Femur (tissue), 1 donor: ENCODE measurements at regions not wholly inside any gene's neighbourhood (a gene's known extent, or its start where the extent isn't known, plus 50 kb on each side); places are given as distances from the start of the nearest gene placed in this dataset.
"Not testable (repeated sequence)": the region's sequence is repeated elsewhere in the genome, so short reads cannot be mapped to it uniquely, and the experiment has no call there.

Source experiments
- DNase-seq: peaks from one replicate; pipeline ENCODE4 v3.0.0-alpha.2; 2017

DNA sequence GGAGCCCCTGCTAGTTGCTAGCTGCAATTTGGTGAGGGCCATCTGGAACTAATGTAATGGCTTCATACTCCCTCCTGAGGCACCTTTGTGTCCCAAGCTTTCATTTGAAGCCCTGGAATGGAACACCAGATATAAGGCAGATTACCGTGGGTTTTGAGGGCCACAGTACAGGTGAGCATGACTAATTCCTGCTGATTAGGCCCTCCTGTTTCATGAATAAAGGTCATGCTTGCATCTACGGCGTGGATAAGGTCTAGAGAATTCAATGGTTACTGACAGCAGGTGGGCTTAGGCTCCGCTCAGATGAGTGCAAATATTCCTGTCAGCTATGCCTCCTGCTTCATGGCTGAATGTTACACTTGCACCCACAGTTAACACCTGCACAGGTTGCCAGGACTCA lies 495.4 kb downstream of the NAP1L3 start:
- no peak for DNase-seq

DNA sequence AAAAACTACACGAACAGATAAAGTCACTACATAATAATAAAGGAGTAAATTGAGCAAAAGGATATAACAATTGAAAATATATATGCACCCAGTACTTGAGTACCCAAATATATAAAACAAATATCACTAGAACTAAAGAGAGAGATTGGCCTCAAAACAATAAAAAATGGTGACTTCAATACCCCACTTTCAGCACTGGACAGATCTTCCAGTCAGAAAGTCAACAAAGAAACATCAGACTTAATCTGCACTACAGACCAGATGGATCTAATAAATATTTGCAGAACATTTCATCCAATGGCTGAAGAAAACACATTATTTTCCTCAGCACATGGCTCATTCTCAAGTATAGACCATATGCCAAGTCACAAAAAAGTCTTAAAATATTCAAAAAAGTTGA lies 503.6 kb downstream of the NAP1L3 start:
- DNase-seq = no peak

DNA sequence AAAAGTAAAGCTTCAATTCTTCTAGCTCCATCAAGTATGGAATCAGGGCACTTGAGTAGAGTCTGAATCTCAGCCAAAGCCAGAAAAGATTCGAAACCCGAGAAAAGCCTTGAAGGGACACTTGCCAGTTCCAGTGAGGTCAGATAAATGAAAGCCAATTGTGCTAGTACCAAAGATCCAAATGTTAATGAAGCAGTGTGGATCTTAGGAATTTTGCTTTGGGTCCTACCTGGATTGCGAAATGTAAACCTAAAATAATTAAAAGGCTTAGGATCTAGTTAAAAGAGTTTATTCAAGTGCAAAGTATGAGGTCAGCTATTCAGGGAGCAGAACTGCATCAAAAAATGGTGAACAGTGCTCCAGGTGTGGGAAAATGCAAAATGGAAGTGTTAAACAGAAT lies 552.6 kb downstream of the NAP1L3 start:
- no peak for DNase-seq

GRCh38 chrX:93103353-93104067 lies 569.9 kb downstream of the NAP1L3 start:
- DNase-seq = not testable (repeated sequence)

DNA sequence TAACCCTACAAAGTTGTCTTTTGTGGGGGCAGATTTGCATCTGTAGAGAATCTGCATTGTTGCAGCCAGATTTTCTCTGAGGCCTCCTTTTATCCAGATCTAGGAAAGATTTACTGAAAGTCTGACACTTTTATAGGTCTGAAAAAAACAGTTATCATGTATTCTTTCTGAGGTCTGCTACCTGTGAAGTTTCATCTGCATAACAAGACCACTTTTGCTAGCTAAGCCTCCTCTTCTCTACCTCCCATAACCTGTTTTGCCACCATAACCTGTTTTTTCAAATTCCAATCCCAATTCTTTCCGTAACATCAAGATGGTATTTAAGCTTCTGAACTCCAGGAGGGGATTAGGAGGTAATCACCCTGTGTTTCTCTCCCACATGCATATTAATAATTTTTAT lies 577.8 kb downstream of the NAP1L3 start:
- not testable (repeated sequence) for DNase-seq

DNA sequence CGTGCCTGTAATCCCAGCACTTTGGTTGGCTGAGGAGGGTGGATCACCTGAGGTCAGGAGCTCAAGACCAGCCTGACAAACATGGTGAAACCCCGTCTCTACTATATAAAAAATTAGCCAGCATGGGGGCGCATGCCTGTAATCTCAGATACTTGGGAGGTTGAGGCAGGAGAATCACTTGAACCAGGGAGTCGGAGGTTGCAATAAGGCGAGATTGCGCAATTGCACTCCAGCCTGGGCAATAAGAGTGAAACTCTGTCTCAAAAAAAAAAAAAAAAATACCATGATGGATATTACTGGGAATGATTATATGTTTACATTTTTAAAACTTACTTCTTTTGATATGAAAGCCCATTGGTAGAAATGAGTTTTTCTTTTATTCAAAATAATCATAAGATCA lies 594.5 kb downstream of the NAP1L3 start:
- DNase-seq = not testable (repeated sequence)

- not testable (repeated sequence) for DNase-seq
Measured at GRCh38 chrX:93055264-93055663, 618.1 kb downstream of the NAP1L3 start.

DNA sequence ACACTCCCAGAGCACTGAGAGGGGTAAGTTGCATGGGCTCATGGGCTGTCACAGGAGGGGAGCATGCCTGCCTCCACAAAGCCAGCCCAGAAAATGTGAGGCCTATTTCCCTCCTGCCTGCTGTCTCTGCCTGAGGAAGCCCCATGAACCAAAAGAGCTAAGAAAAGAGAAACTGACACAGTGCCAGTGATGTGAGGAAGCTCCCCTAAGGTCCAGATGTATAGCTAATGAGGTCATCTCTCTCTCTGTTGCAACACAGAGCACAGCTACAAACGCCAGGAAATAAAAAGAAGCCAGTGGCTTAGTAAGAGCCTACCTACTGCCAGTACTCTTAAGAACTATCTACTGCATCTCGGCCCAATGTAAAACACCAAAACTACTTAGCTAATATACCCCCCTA lies 653.5 kb downstream of the NAP1L3 start:
- peak; percentile 11 for DNase-seq

DNA sequence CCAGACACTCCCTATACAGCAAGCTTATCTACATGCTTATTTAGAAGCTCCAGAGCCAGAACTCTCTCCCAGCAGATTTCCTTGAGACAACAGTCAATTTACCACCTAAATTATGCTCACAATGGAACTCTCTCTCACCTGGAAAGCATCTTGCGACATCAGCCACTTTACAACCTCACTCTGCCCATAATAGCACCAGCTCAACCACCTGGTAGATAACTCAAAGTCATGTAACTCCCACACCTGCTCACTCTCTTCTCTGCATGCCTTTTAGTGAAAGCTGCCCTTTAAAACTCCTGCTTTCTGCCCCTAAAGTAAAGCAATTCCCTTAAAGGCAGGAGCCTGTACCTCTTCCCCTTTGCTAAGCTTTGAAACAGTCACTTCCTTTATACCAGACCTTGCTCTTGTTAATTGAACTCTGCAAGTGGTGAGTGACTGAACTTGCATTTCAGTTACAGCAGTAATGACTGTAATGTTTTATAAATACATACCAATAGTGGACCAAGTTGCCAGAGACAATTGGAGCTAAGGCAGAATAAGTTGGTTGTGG lies 658.8 kb downstream of the NAP1L3 start:
- DNase-seq = not testable (repeated sequence)
